ACC112 (cell line): ENCODE measurements at regions not wholly inside any gene's neighbourhood (a gene's known extent, or its start where the extent isn't known, plus 50 kb on each side); places are given as distances from the start of the nearest gene placed in this dataset.
A peak's percentile ranks its signal among the peaks of the same experiment; 100 is the strongest.

Experiments
- H2AFZ ChIP-seq: fragments of 200-600 bp; sonication (generic); one replicate; pipeline ENCODE4 v1.6.0; 2017; ENCODE audit warnings: antibody characterized with exemption, low read length; ENCODE audit not compliant: unreplicated experiment
- H3K27ac ChIP-seq: fragments of 200-600 bp; sonication (generic); 2 replicates; pipeline ENCODE4 v1.5.1; 2014; ENCODE audit warnings: low read depth, mild to moderate bottlenecking, antibody characterized with exemption, low read length, moderate library complexity
- H3K27me3 ChIP-seq: fragments of 200-600 bp; sonication (generic); 2 replicates; pipeline ENCODE4 v1.6.1; 2014; ENCODE audit warnings: mild to moderate bottlenecking, antibody characterized with exemption, low read length, moderate library complexity, mixed read lengths; ENCODE audit not compliant: insufficient read depth
- H3K36me3 ChIP-seq: fragments of 200-600 bp; sonication (generic); 2 replicates; pipeline ENCODE4 v1.6.1; 2016; ENCODE audit warnings: mild to moderate bottlenecking, antibody characterized with exemption, low read length, moderate library complexity, mixed read lengths; ENCODE audit not compliant: insufficient read depth
- H3K4me1 ChIP-seq: fragments of 200-600 bp; sonication (generic); one replicate; pipeline ENCODE4 v1.6.1; 2016; ENCODE audit warnings: low read length, mixed read lengths; ENCODE audit not compliant: insufficient read depth, unreplicated experiment, control insufficient read depth
- H3K4me3 ChIP-seq: fragments of 200-600 bp; sonication (generic); 2 replicates; pipeline ENCODE4 v1.5.1; 2014; ENCODE audit warnings: mild to moderate bottlenecking, low read depth, low read length
- H3K79me2 ChIP-seq: fragments of 200-600 bp; sonication (generic); one replicate; pipeline ENCODE4 v1.6.0; 2016; ENCODE audit warnings: low read length; ENCODE audit not compliant: control insufficient read depth, unreplicated experiment, insufficient read depth

- Histone ChIP-seq H3K27me3 (peaks cover 5% of the 10 kb centered on the region; the same call in 1 of the 2 replicates), H3K4me3 (no peak overlapping the region), H3K4me1 (peaks cover 31% of the 10 kb centered on the region)
Measured at GRCh38 chr2:120551522-120551921, 184.1 kb upstream of the GLI2 start.

GRCh38 chr2:120552079-120552478 lies 183.6 kb upstream of the GLI2 start:
- no peak overlapping the region for H2AFZ ChIP-seq
- H3K4me1 ChIP-seq: peaks cover 25% of the 10 kb centered on the region
- H3K4me3 ChIP-seq: no peak overlapping the region
- no peaks in the 10 kb centered on the region for H3K36me3 ChIP-seq
- H3K79me2 ChIP-seq: no peaks in the 10 kb centered on the region
- H3K27me3 ChIP-seq: peaks cover 5% of the 10 kb centered on the region; the same call in 1 of the 2 replicates
- H3K27ac ChIP-seq: no peak overlapping the region

More at GRCh38 chr2:120551522-120551921, 184.1 kb upstream of the GLI2 start:
- H3K27ac ChIP-seq: no peak overlapping the region
- no peaks in the 10 kb centered on the region for H3K36me3 ChIP-seq
- no peak overlapping the region for H2AFZ ChIP-seq
- no peaks in the 10 kb centered on the region for H3K79me2 ChIP-seq

GRCh38 chr2:120552800-120553481 lies 182.7 kb upstream of the GLI2 start:
- no peak overlapping the region for H2AFZ ChIP-seq
- peaks cover 23% of the 10 kb centered on the region for H3K4me1 ChIP-seq
- peaks cover 5% of the 10 kb centered on the region; the same call in 1 of the 2 replicates for H3K27me3 ChIP-seq
- H3K27ac ChIP-seq: no peak overlapping the region
- no peaks in the 10 kb centered on the region for H3K36me3 ChIP-seq
- H3K79me2 ChIP-seq: no peaks in the 10 kb centered on the region
- 0 out of 2 replicates have a peak overlapping the region, but pooled peaks have one; percentile 15 for H3K4me3 ChIP-seq

- peaks cover 5% of the 10 kb centered on the region; the same call in 1 of the 2 replicates for H3K27me3 ChIP-seq
- no peaks in the 10 kb centered on the region for H3K36me3 ChIP-seq
- H2AFZ ChIP-seq: no peak overlapping the region
- no peak overlapping the region for H3K27ac ChIP-seq
- no peak overlapping the region for H3K4me3 ChIP-seq
- peaks cover 33% of the 10 kb centered on the region for H3K4me1 ChIP-seq
- H3K79me2 ChIP-seq: no peaks in the 10 kb centered on the region
Measured at GRCh38 chr2:120554625-120555032, 181.0 kb upstream of the GLI2 start.

GRCh38 chr2:120555092-120555491 lies 180.6 kb upstream of the GLI2 start:
- H3K27ac ChIP-seq: no peak overlapping the region
- no peak overlapping the region for H3K4me3 ChIP-seq
- H3K4me1 ChIP-seq: peaks cover 37% of the 10 kb centered on the region
- H3K36me3 ChIP-seq: no peaks in the 10 kb centered on the region
- no peaks in the 10 kb centered on the region for H3K79me2 ChIP-seq
- H3K27me3 ChIP-seq: peaks cover 5% of the 10 kb centered on the region; the same call in 1 of the 2 replicates
- no peak overlapping the region for H2AFZ ChIP-seq

- no peaks in the 10 kb centered on the region for H3K36me3 ChIP-seq
- H3K27me3 ChIP-seq: peaks cover 5% of the 10 kb centered on the region; the same call in 1 of the 2 replicates
- H3K4me1 ChIP-seq: peaks cover 31% of the 10 kb centered on the region
- H3K79me2 ChIP-seq: no peaks in the 10 kb centered on the region
- no peak overlapping the region for H3K27ac ChIP-seq
- no peak overlapping the region for H3K4me3 ChIP-seq
- H2AFZ ChIP-seq: no peak overlapping the region
Measured at GRCh38 chr2:120556911-120557310, 178.8 kb upstream of the GLI2 start.

- H3K27me3 ChIP-seq: peaks cover 5% of the 10 kb centered on the region; the same call in 1 of the 2 replicates
- no peak overlapping the region for H2AFZ ChIP-seq
- peak overlapping the region; percentile 71 for H3K27ac ChIP-seq
Measured at GRCh38 chr2:120558847-120559246, 176.8 kb upstream of the GLI2 start.

GRCh38 chr2:120559401-120559800 lies 176.3 kb upstream of the GLI2 start:
- H3K36me3 ChIP-seq: no peaks in the 10 kb centered on the region
- H3K79me2 ChIP-seq: no peaks in the 10 kb centered on the region
- no peak overlapping the region for H3K4me3 ChIP-seq
- H3K27ac ChIP-seq: peak overlapping the region; percentile 81
- H2AFZ ChIP-seq: no peak overlapping the region
- peaks cover under 1% of the 10 kb centered on the region; the same call in 1 of the 2 replicates for H3K27me3 ChIP-seq
- H3K4me1 ChIP-seq: peaks cover 16% of the 10 kb centered on the region

More at GRCh38 chr2:120558847-120559246, 176.8 kb upstream of the GLI2 start:
- Histone ChIP-seq H3K4me3 (no peak overlapping the region), H3K36me3 (no peaks in the 10 kb centered on the region), H3K4me1 (peaks cover 16% of the 10 kb centered on the region), H3K79me2 (no peaks in the 10 kb centered on the region)

- Histone ChIP-seq H3K79me2 (no peaks in the 10 kb centered on the region), H3K4me3 (no peak overlapping the region), H2AFZ (no peak overlapping the region), H3K27me3 (no peaks in the 10 kb centered on the region), H3K27ac (0 out of 2 replicates have a peak overlapping the region, but pooled peaks have one; percentile 81), H3K4me1 (peaks cover 16% of the 10 kb centered on the region), H3K36me3 (no peaks in the 10 kb centered on the region)
Measured at GRCh38 chr2:120560330-120560729, 175.3 kb upstream of the GLI2 start.

GRCh38 chr2:120561379-120562035 lies 174.2 kb upstream of the GLI2 start:
- Histone ChIP-seq H3K27ac (no peak overlapping the region), H3K4me3 (no peak overlapping the region), H3K27me3 (no peaks in the 10 kb centered on the region), H3K4me1 (peaks cover 26% of the 10 kb centered on the region), H2AFZ (no peak overlapping the region), H3K36me3 (no peaks in the 10 kb centered on the region), H3K79me2 (no peaks in the 10 kb centered on the region)
